Loucy (cell line): ENCODE measurements at regions not wholly inside any gene's neighbourhood (a gene's known extent, or its start where the extent isn't known, plus 50 kb on each side); places are given as distances from the start of the nearest gene placed in this dataset.

Experiments used
- EZH2phosphoT487 ChIP-seq: fragments of 200-600 bp; IDR thresholded peaks from 2 replicates; pipeline ENCODE4 v1.6.1; 2018; ENCODE audit warnings: antibody characterized with exemption, mild to moderate bottlenecking, moderate library complexity, borderline replicate concordance
- TF ChIP-seq, protein P1 (sequence below): fragments of 200-600 bp; sonication (generic); conservative IDR thresholded peaks from 2 replicates; pipeline ENCODE4 v1.5.1; 2014; ENCODE audit warnings: mild to moderate bottlenecking, antibody characterized with exemption, low read length

DNA sequence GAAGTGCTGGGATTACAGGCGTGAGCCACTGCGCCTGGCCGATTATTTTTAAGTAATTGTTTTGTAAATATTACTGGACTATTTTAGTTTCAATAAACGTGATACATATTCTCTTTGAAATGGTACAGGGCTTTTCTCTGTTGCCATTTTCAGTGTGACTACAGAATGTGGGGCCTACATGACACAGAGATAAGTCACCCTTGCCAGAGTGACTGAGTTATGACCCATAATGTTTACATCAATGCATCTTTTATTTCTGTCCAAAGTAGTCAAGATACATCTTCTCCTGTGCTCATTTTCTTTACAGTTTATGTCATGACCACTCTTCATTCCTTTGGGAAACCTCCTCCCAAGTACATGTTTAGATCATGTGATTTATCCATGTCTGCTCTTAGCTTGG is 88.3 kb upstream of the GC start:
- TF ChIP-seq, protein P1, sequence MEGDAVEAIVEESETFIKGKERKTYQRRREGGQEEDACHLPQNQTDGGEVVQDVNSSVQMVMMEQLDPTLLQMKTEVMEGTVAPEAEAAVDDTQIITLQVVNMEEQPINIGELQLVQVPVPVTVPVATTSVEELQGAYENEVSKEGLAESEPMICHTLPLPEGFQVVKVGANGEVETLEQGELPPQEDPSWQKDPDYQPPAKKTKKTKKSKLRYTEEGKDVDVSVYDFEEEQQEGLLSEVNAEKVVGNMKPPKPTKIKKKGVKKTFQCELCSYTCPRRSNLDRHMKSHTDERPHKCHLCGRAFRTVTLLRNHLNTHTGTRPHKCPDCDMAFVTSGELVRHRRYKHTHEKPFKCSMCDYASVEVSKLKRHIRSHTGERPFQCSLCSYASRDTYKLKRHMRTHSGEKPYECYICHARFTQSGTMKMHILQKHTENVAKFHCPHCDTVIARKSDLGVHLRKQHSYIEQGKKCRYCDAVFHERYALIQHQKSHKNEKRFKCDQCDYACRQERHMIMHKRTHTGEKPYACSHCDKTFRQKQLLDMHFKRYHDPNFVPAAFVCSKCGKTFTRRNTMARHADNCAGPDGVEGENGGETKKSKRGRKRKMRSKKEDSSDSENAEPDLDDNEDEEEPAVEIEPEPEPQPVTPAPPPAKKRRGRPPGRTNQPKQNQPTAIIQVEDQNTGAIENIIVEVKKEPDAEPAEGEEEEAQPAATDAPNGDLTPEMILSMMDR, result no peak
- TF ChIP-seq EZH2phosphoT487, result no peak
